ENCODE measurements at regions not wholly inside any gene's neighbourhood (a gene's known extent, or its start where the extent isn't known, plus 50 kb on each side); places are given as distances from the start of the nearest gene placed in this dataset.

GRCh38 chr7:81162771-81163525 lies 244.1 kb upstream of the SEMA3C start:
- no peak for TF ChIP-seq EZH2 (IDR thresholded peaks at IDR 0.05; ENCODE audit: low read depth, low read length, severe bottlenecking)
- no peak for TF ChIP-seq POLR2A (IDR thresholded peaks at IDR 0.05; ENCODE audit: control extremely low read depth in 1 of 2, low read depth in 2 of 2, low read length in 2 of 2)
- TF ChIP-seq TCF12 (IDR thresholded peaks at IDR 0.05; ENCODE audit: low read depth, low read length), result no peak
- TF ChIP-seq GTF2F1 (IDR thresholded peaks at IDR 0.05; ENCODE audit: borderline replicate concordance, low read depth, low read length), result no peak
- no peak for TF ChIP-seq CEBPB (IDR thresholded peaks at IDR 0.05; ENCODE audit: low read depth, low read length)
- no peak for TF ChIP-seq CTCF (IDR thresholded peaks at IDR 0.05; ENCODE audit: control extremely low read depth in 1 of 3, insufficient read depth in 1 of 3, low read depth in 1 of 3, low read length in 3 of 3)
- no peak for TF ChIP-seq TAF1 (IDR thresholded peaks at IDR 0.05; ENCODE audit: low read depth, low read length)
- no peak for TF ChIP-seq TAF7 (optimal IDR thresholded peaks at IDR 0.05; ENCODE audit: borderline replicate concordance, low read depth, low read length)
- TF ChIP-seq ATF3 (IDR thresholded peaks at IDR 0.05; ENCODE audit: insufficient read depth, low read depth, low read length), result no peak
- TF ChIP-seq EGR1 (IDR thresholded peaks at IDR 0.05; ENCODE audit: borderline replicate concordance, low read depth, low read length), result no peak
- TF ChIP-seq KDM1A (IDR thresholded peaks at IDR 0.05; ENCODE audit: borderline replicate concordance, low read length), result no peak
- no peak for TF ChIP-seq YY1 (IDR thresholded peaks at IDR 0.05; ENCODE audit: low read depth, low read length)
